ENCODE measurements at regions not wholly inside any gene's neighbourhood (a gene's known extent, or its start where the extent isn't known, plus 50 kb on each side); places are given as distances from the start of the nearest gene placed in this dataset.
A peak's percentile ranks its signal among the peaks of the same experiment; 100 is the strongest.

DNA sequence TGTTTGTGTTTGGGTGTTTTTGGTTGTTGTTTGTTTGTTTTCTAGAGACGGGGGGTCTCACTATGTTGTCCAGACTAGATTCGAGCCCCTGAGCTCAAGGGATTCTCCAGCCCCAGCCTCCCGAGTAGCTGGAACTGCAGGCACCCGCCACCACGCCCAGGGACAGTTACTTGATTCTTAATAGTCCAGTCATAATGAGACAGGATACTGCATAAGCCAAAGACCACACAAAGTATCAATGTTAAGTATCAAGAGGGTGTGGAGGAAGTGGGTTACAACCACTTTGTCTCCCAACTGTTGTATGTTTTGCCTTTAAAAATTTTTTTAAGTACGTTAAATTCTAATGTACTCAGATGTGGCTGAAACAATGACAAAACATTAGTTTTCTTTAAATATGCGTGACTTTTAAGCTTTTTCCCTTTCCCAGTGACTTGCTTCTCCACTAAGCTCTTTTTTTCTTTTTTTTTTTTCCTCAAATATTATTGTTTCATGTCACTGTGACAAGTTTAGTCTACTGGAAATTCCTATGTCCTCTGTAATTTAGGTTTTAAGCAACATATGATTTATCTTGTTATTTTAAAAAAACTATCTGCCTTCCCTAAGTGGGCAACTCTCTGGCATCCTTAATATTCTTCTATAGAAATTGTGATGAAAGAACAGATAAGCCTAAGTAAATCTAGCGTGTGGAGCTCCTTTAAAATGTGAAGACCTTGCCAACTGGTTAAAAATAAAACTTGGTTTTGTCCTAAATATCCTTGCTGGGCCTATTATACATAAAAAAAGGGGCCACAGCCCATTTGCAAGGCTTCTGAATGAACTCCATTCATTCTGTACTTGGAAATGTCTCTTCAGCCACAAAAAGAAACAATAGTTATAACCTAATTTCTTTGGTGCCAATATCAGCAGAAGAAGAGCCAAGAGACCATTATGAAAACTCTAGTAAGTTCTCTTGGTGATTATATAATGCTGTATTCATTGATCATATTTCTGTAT is 56.2 kb upstream of the DPH5 start:
- DNase-seq = peak; percentile 86

GRCh38 chr1:101080859-101081258 is 55.3 kb upstream of the DPH5 start:
- DNase-seq = no peak

DNA sequence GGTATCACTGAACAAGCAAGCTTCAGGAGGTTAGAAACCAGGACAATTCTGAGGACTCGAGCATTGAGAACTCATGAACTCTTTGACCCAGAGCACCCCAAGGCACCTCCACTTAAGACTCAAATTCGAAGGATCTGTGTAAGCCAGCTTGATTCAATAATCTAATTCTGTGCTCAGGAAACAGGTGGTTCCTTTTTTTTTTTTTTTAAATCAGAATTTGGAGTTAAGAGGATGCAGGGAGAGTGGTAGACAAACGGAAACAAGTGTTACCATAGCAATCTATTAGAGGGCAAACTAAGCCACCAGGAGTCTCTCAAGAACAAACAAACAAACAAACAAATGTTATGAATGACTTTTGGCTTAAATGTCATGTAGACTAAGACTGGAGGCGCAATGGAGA is 53.8 kb upstream of the DPH5 start:
- DNase-seq = no peak

DNA sequence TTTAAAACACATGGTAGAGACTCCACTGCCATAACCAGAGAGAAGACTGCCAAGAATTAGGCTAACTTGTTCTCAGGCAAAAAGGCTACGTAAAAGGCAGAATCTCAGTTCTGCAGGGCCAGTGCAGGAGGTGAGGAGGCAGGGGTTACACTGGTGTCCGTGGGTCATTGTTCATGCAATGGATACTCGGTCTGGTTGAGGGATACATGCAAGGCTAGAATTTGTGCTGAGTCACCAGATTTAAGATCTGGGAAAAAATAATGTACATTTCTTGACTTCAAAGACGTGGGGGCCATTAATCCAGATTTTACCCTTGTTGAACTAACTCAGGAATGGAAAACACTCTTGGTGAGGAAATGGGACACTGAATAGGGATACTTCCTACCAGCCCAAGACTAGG is 52.3 kb upstream of the DPH5 start:
- DNase-seq = no peak

DNA sequence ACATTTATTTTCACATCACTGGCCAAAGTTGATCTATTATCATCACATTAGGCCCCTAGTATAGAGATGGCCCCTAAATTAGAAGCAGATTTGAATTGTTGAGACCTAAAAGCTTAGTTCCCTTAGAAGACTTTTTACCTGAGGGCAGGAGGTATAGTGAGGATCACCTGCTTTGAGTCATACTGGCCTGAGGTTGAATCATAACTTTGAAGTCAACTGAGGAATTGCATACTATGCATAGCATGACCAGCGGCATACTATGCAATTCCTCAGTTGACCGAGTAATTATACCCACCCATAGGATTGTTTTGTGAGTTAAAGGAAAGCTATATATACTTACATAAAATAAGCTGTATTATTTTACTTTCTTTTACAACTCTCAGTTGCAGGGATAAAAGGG is 50.3 kb upstream of the DPH5 start:
- no peak for DNase-seq

All from activated CD4-positive, alpha-beta T cell treated with anti-CD3 and anti-CD28 coated beads, Interleukin-10, Interleukin-2, amounts not matched to agents 100 ng/mL and 50 ng/mL, durations not matched to agents 16 hours and 8 hours (primary cell).